A549 (cell line): ENCODE measurements at regions not wholly inside any gene's neighbourhood (a gene's known extent, or its start where the extent isn't known, plus 50 kb on each side); places are given as distances from the start of the nearest gene placed in this dataset.

Source experiments
- HOXB5 ChIP-seq: fragments of 250-450 bp; sonication (Bioruptor Pico); IDR thresholded peaks from 2 replicates; pipeline ENCODE4 v1.5.0; 2020; ENCODE audit warnings: mild to moderate bottlenecking, moderate library complexity
- POLR2A ChIP-seq: IDR thresholded peaks from 2 replicates; pipeline ENCODE4 v1.6.1; 2012; ENCODE audit warnings: mild to moderate bottlenecking, low read length
- POLR2AphosphoS2 ChIP-seq: conservative IDR thresholded peaks from 2 replicates; pipeline ENCODE4 v1.6.1; 2012; ENCODE audit warnings: low read length, improper control_type of control experiment, inconsistent platforms
- TF ChIP-seq, protein P1 (sequence below): fragments of >200 bp; sonication (Bioruptor Twin); formaldehyde crosslinking; IDR thresholded peaks from 3 replicates; pipeline ENCODE4 v1.5.1; 2016

- no peak for TF ChIP-seq POLR2A
- TF ChIP-seq HOXB5 (CRISPR knock-in tag), result no peak
- TF ChIP-seq, protein P1, sequence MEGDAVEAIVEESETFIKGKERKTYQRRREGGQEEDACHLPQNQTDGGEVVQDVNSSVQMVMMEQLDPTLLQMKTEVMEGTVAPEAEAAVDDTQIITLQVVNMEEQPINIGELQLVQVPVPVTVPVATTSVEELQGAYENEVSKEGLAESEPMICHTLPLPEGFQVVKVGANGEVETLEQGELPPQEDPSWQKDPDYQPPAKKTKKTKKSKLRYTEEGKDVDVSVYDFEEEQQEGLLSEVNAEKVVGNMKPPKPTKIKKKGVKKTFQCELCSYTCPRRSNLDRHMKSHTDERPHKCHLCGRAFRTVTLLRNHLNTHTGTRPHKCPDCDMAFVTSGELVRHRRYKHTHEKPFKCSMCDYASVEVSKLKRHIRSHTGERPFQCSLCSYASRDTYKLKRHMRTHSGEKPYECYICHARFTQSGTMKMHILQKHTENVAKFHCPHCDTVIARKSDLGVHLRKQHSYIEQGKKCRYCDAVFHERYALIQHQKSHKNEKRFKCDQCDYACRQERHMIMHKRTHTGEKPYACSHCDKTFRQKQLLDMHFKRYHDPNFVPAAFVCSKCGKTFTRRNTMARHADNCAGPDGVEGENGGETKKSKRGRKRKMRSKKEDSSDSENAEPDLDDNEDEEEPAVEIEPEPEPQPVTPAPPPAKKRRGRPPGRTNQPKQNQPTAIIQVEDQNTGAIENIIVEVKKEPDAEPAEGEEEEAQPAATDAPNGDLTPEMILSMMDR, result no peak
- no peak for TF ChIP-seq POLR2AphosphoS2
Measured at GRCh38 chr16:63530974-63531373, 1494.7 kb upstream of the CDH8 start.
